Thoracic aorta (tissue), 2 donors: ENCODE measurements at regions not wholly inside any gene's neighbourhood (a gene's known extent, or its start where the extent isn't known, plus 50 kb on each side); places are given as distances from the start of the nearest gene placed in this dataset.

ENCODE experiments used
- ATAC-seq: fragments of 150-250 bp; one replicate; pipeline ENCODE4 v1.8.0; 2017; ENCODE audit warnings: low read depth; ENCODE audit not compliant: insufficient number of reproducible peaks, low FRiP score
- DNase-seq: peaks from one replicate; pipeline ENCODE4 v3.0.0-alpha.2; 2020; ENCODE audit warnings: low spot score
- H3K27ac ChIP-seq, 2 donors: fragments of 200-600 bp; sonication (generic); 1 replicate in 1 of 2; 2 replicates in 1 of 2; pipeline ENCODE4 v1.5.1; 2016; ENCODE audit warnings: mild to moderate bottlenecking in 2 of 2, moderate library complexity in 2 of 2
- H3K27me3 ChIP-seq: fragments of 200-600 bp; sonication (generic); replicated peaks from 2 replicates; pipeline ENCODE4 v1.6.0; 2016; ENCODE audit warnings: mild to moderate bottlenecking; ENCODE audit not compliant: insufficient read depth
- H3K36me3 ChIP-seq: fragments of 200-600 bp; sonication (generic); one replicate; pipeline ENCODE4 v1.5.1; 2016
- H3K4me1 ChIP-seq, 2 donors: fragments of 200-600 bp; sonication (generic); 1 replicate in 1 of 2; 2 replicates in 1 of 2; pipeline versions ENCODE4 v1.5.1 to v1.6.0; 2016; ENCODE audit warnings: low read depth in 2 of 2, mild to moderate bottlenecking in 1 of 2; ENCODE audit not compliant: control insufficient read depth in 1 of 2
- H3K4me3 ChIP-seq: fragments of 200-600 bp; sonication (generic); 2 replicates; pipeline ENCODE4 v1.5.1; 2016; ENCODE audit warnings: mild to moderate bottlenecking
- H3K9me3 ChIP-seq: fragments of 200-600 bp; sonication (generic); 2 replicates; pipeline ENCODE4 v1.5.1; 2016
- TF ChIP-seq, protein P1 (sequence below): fragments of 200-600 bp; sonication (generic); IDR thresholded peaks from one replicate; pipeline ENCODE4 v1.5.1; 2019; ENCODE audit warnings: antibody characterized with exemption

DNA sequence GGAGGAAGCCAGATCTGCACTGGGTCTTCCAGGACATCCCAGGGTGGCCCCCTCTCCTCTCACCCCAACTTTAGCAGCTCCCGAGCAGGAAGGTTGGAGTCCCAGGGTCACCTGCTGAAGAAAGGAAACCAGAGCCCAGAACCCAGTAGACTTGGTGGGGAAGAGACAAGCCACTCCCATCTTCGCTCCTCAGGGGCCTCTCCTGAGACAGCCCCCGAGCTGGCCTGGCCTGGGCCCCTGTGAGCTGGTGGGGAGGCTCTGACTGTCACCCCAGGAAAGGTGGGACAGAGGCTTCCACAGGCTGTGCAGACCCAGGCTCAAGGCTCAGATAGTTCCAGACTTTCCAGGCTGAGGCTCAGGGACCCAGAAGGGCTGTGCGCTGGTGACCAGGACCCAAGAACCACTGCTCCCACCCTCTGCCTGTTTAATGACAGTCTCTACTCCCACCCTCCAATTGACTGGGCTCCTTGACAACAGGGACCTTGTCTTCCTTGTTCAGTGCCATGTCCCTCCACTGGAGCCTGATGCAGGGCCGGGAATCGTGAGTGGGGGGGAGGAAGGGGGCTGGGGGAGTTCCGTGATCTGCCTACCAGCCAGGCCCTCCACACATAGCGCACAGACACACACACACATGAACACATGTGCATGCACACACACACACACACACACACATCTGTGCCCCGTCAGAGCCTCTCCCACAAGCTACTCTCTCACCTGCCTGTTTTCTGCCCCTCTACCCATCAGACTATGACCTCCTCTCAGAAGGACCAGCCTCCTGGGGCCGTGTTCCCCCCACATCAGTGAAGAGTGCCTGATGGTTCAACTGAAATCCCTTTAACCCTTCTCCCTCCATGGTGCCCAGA lies 401.2 kb downstream of the MATN1 start:
- H3K4me1 ChIP-seq = no peaks in the 10 kb centered on the region
- no peak overlapping the region for H3K4me3 ChIP-seq
- H3K27ac ChIP-seq = no peak overlapping the region
- no peaks in the 10 kb centered on the region for H3K27me3 ChIP-seq
- ATAC-seq (no peak), DNase-seq (no peak)
- H3K9me3 ChIP-seq = no peaks in the 10 kb centered on the region
- no peaks in the 10 kb centered on the region for H3K36me3 ChIP-seq
- TF ChIP-seq, protein P1, sequence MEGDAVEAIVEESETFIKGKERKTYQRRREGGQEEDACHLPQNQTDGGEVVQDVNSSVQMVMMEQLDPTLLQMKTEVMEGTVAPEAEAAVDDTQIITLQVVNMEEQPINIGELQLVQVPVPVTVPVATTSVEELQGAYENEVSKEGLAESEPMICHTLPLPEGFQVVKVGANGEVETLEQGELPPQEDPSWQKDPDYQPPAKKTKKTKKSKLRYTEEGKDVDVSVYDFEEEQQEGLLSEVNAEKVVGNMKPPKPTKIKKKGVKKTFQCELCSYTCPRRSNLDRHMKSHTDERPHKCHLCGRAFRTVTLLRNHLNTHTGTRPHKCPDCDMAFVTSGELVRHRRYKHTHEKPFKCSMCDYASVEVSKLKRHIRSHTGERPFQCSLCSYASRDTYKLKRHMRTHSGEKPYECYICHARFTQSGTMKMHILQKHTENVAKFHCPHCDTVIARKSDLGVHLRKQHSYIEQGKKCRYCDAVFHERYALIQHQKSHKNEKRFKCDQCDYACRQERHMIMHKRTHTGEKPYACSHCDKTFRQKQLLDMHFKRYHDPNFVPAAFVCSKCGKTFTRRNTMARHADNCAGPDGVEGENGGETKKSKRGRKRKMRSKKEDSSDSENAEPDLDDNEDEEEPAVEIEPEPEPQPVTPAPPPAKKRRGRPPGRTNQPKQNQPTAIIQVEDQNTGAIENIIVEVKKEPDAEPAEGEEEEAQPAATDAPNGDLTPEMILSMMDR = no peak

DNA sequence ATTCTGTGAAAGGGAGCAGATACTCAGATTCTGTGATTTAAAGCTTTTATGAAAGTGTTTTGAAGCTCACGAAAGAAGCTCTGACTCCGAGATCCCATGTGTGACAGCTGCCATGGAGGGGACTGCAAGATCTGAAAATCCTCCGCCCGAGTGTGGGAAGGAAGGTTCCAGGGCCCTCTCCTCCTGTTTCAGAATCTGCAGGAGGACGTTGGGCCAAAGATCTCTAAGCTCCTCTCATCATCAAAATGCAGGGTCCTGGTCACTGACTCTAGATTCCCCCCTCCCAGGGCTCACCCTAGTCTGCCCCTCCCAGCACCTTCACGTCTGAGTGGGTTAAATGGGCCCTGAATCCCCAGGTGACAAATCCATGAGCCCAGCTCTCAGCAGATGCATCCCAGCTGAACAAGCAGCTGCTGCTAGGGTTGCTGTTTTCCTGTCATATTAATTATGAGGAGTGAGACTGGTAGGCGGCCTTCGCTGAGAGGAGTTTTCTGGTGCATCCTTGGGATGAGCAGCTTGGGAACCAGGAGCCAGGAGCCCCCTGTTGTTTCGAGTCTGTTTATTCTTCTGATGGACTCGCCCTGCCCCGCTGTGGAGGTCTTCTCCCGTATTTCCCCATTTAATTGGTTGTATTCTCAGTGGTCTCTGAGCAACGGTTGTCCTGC lies 402.0 kb downstream of the MATN1 start:
- TF ChIP-seq, protein P1 = no peak
- Histone ChIP-seq H3K27me3 (no peaks in the 10 kb centered on the region), H3K36me3 (no peaks in the 10 kb centered on the region), H3K4me1 (no peaks in the 10 kb centered on the region), H3K4me3 (no peak overlapping the region), H3K9me3 (no peaks in the 10 kb centered on the region), H3K27ac (no peak overlapping the region)
- DNase-seq (no peak), ATAC-seq (no peak)

DNA sequence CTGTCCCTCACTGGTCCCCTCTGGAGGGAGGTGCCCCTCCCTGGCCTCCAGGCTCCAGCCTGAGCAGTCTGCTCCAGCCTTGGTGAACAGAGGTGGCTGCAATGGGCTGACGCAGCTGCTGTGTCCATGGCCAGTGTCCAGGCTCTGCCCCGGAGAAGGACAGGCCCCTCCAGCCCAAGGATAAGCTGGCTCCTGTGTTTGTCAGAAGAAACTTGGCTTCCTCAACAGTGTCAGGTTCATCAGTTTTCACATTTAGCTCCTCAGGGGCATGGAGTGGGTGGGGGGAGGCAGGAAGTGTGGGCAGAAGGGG lies 402.8 kb downstream of the MATN1 start:
- Histone ChIP-seq H3K4me3 (no peak overlapping the region), H3K4me1 (no peaks in the 10 kb centered on the region), H3K27ac (no peak overlapping the region), H3K9me3 (no peaks in the 10 kb centered on the region), H3K27me3 (no peaks in the 10 kb centered on the region), H3K36me3 (no peaks in the 10 kb centered on the region)
- DNase-seq = no peak
- no peak for ATAC-seq
- TF ChIP-seq, protein P1 = no peak

DNA sequence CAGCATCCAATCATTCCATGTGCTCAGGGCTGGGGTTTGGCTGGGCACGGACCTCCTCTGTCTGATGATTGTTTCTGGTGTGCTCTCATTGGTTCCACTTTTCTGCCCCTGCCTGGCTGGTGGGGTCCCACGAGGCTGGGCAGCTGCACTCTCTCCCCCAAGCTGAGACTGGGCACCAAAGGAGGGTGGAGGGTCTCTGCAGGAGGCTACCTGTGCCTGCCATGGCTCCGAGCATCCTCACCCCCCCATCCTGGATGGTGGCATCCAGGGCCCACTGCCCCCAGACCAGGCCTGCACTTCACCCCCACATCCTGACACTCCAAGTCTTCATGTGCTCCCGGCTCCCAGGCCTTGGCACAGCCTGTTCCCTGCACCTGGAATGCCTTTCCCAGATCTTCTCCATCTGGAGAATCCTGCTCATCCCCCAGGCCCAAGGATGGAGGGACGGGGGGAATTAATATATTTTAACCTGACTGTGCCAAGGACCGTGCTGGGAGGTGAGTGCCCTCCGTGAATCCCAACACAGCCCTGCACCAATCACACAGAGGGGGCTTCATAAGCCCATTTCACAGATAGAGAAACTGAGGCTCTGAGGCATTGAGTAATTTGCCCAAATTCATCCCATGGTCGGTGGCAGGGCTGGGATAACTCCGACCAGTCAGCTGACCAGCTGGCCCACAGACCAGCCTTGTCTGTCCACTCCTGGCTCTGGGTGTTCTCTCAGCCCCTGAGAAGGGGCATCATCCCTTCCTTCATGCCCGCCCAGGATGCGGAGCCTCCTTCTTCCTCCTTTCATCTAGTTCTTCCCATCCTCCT lies 403.4 kb downstream of the MATN1 start:
- H3K9me3 ChIP-seq = no peaks in the 10 kb centered on the region
- H3K4me1 ChIP-seq = no peaks in the 10 kb centered on the region
- no peak for ATAC-seq
- DNase-seq = no peak
- TF ChIP-seq, protein P1 = no peak
- H3K27ac ChIP-seq = no peak overlapping the region
- no peak overlapping the region for H3K4me3 ChIP-seq
- H3K27me3 ChIP-seq = no peaks in the 10 kb centered on the region
- no peaks in the 10 kb centered on the region for H3K36me3 ChIP-seq
